ENCODE measurements at regions not wholly inside any gene's neighbourhood (a gene's known extent, or its start where the extent isn't known, plus 50 kb on each side); places are given as distances from the start of the nearest gene placed in this dataset.

DNA sequence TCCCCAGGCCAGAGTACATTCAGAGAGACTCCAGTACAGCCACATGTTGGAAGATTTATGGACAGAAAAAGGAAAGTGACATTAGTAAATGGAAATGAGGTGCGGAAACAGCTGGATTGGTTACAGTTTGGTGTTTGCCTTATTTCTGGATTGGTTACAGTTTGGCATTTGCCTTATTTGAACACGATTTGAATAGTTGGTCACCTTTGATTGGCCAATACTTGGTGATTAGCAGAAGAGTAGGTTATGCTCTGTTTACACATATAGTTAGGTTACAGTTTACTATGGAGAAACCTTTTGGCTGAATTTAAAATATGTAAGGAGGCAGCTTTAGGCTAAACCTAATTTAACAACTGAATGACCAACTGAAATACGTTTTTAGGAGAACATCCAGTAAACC lies 173.7 kb downstream of the AASDH start:
- ATAC-seq (no peak), DNase-seq (ENCODE audit: low read depth, low spot score) (no peak)
- Histone ChIP-seq H3K9me3 (ENCODE audit: control insufficient read depth in 1 of 2, insufficient read depth in 1 of 2, low read depth in 1 of 2, low read length in 2 of 2) (peaks cover 4 to 7% of the 10 kb centered on the region in 2 experiments; a peak in 3 of 4 replicates), H3K9me2 (ENCODE audit: insufficient read depth) (no peaks in the 10 kb centered on the region), H3K4me3 (replicated peaks in 1 of 2; ENCODE audit: low read depth in 1 of 2, low read length in 2 of 2) (no peak overlapping the region), H3K36me3 (ENCODE audit: control insufficient read depth in 1 of 2, insufficient read depth in 2 of 2, low read length in 2 of 2) (no peaks in the 10 kb centered on the region), H3K27ac (ENCODE audit: low read depth, low read length) (no peak overlapping the region), H3K4me1 (ENCODE audit: control insufficient read depth in 1 of 2, insufficient read depth in 2 of 2, low read length in 2 of 2) (peaks cover 6 to 16% of the 10 kb centered on the region in 2 experiments; a peak in 3 of 4 replicates), H3K9ac (ENCODE audit: low read length) (no peak overlapping the region), H3K27me3 (ENCODE audit: insufficient read depth, low read length) (no peaks in the 10 kb centered on the region), H2AFZ (ENCODE audit: low read depth, low read length, poor library complexity, severe bottlenecking) (no peak overlapping the region), H4K20me1 (ENCODE audit: insufficient read depth) (no peaks in the 10 kb centered on the region), H3K4me2 (ENCODE audit: low read length) (no peak overlapping the region), H3K79me2 (ENCODE audit: insufficient read depth, low read length) (no peaks in the 10 kb centered on the region)
- ChIA-PET POLR2A (no interaction called here), RAD21 (ENCODE audit: low non-redundant PET in 1 of 2, low total read pairs in 2 of 2, uncharacterized antibody in 2 of 2, unreplicated experiment in 2 of 2) (no interaction called here), CTCF (no interaction called here)
- no TSS peak for BruUV-seq (replicated peaks)
- intact Hi-C loops (cut with micrococcal nuclease), result no loop called here
- TF ChIP-seq JUND (IDR thresholded peaks at IDR 0.05) (no peak), ZFX (IDR thresholded peaks at IDR 0.05) (no peak), SIN3A (IDR thresholded peaks at IDR 0.05; ENCODE audit: low read depth) (no peak)

DNA sequence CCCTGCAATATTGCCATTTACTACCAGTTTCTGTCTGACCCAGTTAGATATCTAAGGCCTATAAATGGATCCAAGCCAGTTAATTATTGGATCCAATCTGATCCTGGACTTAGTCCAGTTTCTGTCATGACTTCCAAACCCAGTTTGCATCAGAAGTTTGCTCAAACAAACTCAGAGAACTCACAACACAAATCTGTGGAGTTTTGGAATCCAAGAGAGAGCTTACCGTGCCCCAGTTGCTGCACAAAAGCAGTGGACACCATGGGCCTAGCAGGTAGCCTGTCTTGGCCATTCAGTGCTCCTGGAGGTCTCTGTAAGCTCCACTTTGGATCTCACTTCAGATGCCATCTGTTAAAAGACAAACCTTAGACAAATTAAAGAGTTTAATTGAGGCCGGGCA lies 174.5 kb downstream of the AASDH start:
- no peaks in the 10 kb centered on the region for H3K79me2 ChIP-seq (ENCODE audit: insufficient read depth, low read length)
- H3K9me3 ChIP-seq (ENCODE audit: control insufficient read depth in 1 of 2, insufficient read depth in 1 of 2, low read depth in 1 of 2, low read length in 2 of 2), result peaks cover 4 to 7% of the 10 kb centered on the region in 2 experiments; a peak in 3 of 4 replicates
- no peak for ATAC-seq
- ChIA-PET CTCF (no interaction called here), RAD21 (ENCODE audit: low non-redundant PET in 1 of 2, low total read pairs in 2 of 2, uncharacterized antibody in 2 of 2, unreplicated experiment in 2 of 2) (no interaction called here), POLR2A (no interaction called here)
- TF ChIP-seq CEBPB (IDR thresholded peaks at IDR 0.05; ENCODE audit: low read depth) (no peak), POLR2A (IDR thresholded peaks at IDR 0.05; ENCODE audit: borderline replicate concordance, extremely low read depth, insufficient read depth, insufficient read length) (no peak), EZH2phosphoT487 (IDR thresholded peaks at IDR 0.05; ENCODE audit: borderline replicate concordance) (no peak), POLR2AphosphoS5 (IDR thresholded peaks at IDR 0.05; ENCODE audit: low read depth, low read length) (no peak), SIN3A (IDR thresholded peaks at IDR 0.05; ENCODE audit: low read depth) (no peak), ELF1 (IDR thresholded peaks at IDR 0.05; ENCODE audit: borderline replicate concordance, low read depth) (no peak), TCF7L2 (IDR thresholded peaks at IDR 0.05; ENCODE audit: borderline replicate concordance, extremely low read depth, insufficient read depth, insufficient read length) (no peak)
- TF ChIP-seq, protein P1, sequence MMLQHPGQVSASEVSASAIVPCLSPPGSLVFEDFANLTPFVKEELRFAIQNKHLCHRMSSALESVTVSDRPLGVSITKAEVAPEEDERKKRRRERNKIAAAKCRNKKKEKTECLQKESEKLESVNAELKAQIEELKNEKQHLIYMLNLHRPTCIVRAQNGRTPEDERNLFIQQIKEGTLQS (IDR thresholded peaks at IDR 0.05), result no peak
- TF ChIP-seq, protein P2, sequence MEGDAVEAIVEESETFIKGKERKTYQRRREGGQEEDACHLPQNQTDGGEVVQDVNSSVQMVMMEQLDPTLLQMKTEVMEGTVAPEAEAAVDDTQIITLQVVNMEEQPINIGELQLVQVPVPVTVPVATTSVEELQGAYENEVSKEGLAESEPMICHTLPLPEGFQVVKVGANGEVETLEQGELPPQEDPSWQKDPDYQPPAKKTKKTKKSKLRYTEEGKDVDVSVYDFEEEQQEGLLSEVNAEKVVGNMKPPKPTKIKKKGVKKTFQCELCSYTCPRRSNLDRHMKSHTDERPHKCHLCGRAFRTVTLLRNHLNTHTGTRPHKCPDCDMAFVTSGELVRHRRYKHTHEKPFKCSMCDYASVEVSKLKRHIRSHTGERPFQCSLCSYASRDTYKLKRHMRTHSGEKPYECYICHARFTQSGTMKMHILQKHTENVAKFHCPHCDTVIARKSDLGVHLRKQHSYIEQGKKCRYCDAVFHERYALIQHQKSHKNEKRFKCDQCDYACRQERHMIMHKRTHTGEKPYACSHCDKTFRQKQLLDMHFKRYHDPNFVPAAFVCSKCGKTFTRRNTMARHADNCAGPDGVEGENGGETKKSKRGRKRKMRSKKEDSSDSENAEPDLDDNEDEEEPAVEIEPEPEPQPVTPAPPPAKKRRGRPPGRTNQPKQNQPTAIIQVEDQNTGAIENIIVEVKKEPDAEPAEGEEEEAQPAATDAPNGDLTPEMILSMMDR (IDR thresholded peaks at IDR 0.05 in 2 of 3, conservative IDR thresholded peaks at IDR 0.05 in 1 of 3; ENCODE audit: borderline replicate concordance in 1 of 3, insufficient read depth in 1 of 3, low read depth in 2 of 3, low read length in 2 of 3), result no peak
- no peaks in the 10 kb centered on the region for H3K27me3 ChIP-seq (ENCODE audit: insufficient read depth, low read length)
- no peaks in the 10 kb centered on the region for H3K36me3 ChIP-seq (ENCODE audit: control insufficient read depth in 1 of 2, insufficient read depth in 2 of 2, low read length in 2 of 2)
- intact Hi-C loops (cut with micrococcal nuclease), result no loop called here
- H2AFZ ChIP-seq (ENCODE audit: low read depth, low read length, poor library complexity, severe bottlenecking), result no peak overlapping the region
- peaks cover 6 to 16% of the 10 kb centered on the region in 2 experiments; a peak in 3 of 4 replicates for H3K4me1 ChIP-seq (ENCODE audit: control insufficient read depth in 1 of 2, insufficient read depth in 2 of 2, low read length in 2 of 2)
- BruUV-seq (replicated peaks), result no TSS peak
- no peaks in the 10 kb centered on the region for H3K9me2 ChIP-seq (ENCODE audit: insufficient read depth)
- H3K27ac ChIP-seq (ENCODE audit: low read depth, low read length), result no peak overlapping the region
- H3K4me3 ChIP-seq (replicated peaks in 1 of 2; ENCODE audit: low read depth in 1 of 2, low read length in 2 of 2), result no peak overlapping the region
- H4K20me1 ChIP-seq (ENCODE audit: insufficient read depth), result no peaks in the 10 kb centered on the region
- no peak overlapping the region for H3K9ac ChIP-seq (ENCODE audit: low read length)
- DNase-seq (ENCODE audit: low read depth, low spot score), result no peak
- H3K4me2 ChIP-seq (ENCODE audit: low read length), result no peak overlapping the region

All from HCT116 (cell line).